SK-N-SH treated with all-trans-retinoic acid at 6 μM for 48 hours (cell line): ENCODE measurements at regions not wholly inside any gene's neighbourhood (a gene's known extent, or its start where the extent isn't known, plus 50 kb on each side); places are given as distances from the start of the nearest gene placed in this dataset.

ENCODE experiments used
- ATAC-seq: fragments of 200-7000 bp; cut with Tn5 transposase; 3 replicates; pipeline ENCODE4 v1.9.1; 2020; ENCODE audit warnings: mild to moderate bottlenecking, moderate library complexity
- ARNTL ChIP-seq: fragments of 450-650 bp; formaldehyde crosslinking; IDR thresholded peaks from 2 replicates; pipeline ENCODE4 v1.5.0; 2020; ENCODE audit warnings: low read depth, mild to moderate bottlenecking, moderate library complexity, borderline replicate concordance
- BACH2 ChIP-seq: fragments of 250-450 bp; sonication (Bioruptor Pico); IDR thresholded peaks from 2 replicates; pipeline ENCODE4 v1.9.0; 2021; ENCODE audit warnings: mild to moderate bottlenecking, borderline replicate concordance
- ESRRG ChIP-seq: fragments of 250-450 bp; sonication (Bioruptor Pico); IDR thresholded peaks from 2 replicates; pipeline ENCODE4 v1.6.1; 2021; ENCODE audit warnings: mild to moderate bottlenecking
- GLIS3 ChIP-seq: fragments of 250-450 bp; sonication (Bioruptor Pico); IDR thresholded peaks from 2 replicates; pipeline ENCODE4 v1.5.0; 2020; ENCODE audit warnings: mild to moderate bottlenecking, moderate library complexity
- ISL1 ChIP-seq: fragments of 250-450 bp; sonication (Bioruptor Pico); IDR thresholded peaks from 2 replicates; pipeline ENCODE4 v2.1.2; 2022; ENCODE audit warnings: mild to moderate bottlenecking, moderate library complexity
- OSR1 ChIP-seq: fragments of 250-450 bp; sonication (Bioruptor Pico); IDR thresholded peaks from 2 replicates; pipeline ENCODE4 v1.8.0; 2022; ENCODE audit warnings: moderate library complexity, mild to moderate bottlenecking, inconsistent platforms
- PPARA ChIP-seq: fragments of 250-450 bp; sonication (Bioruptor Pico); IDR thresholded peaks from 2 replicates; pipeline ENCODE4 v1.5.0; 2020; ENCODE audit warnings: mild to moderate bottlenecking, borderline replicate concordance
- RARB ChIP-seq: fragments of 250-450 bp; sonication (Bioruptor Pico); IDR thresholded peaks from 2 replicates; pipeline ENCODE4 v1.8.0; 2021; ENCODE audit warnings: mild to moderate bottlenecking, moderate library complexity
- TCF4 ChIP-seq: fragments of 250-450 bp; sonication (Bioruptor Pico); IDR thresholded peaks from 2 replicates; pipeline ENCODE4 v1.8.0; 2021; ENCODE audit warnings: mild to moderate bottlenecking, moderate library complexity, borderline replicate concordance
- ZC3H10 ChIP-seq: fragments of 250-450 bp; sonication (Bioruptor Pico); IDR thresholded peaks from 2 replicates; pipeline ENCODE4 v1.5.1; 2021; ENCODE audit warnings: mild to moderate bottlenecking, moderate library complexity
- ZFP3 ChIP-seq: fragments of 250-450 bp; sonication (Bioruptor Pico); IDR thresholded peaks from 2 replicates; pipeline ENCODE4 v1.5.0; 2020; ENCODE audit warnings: mild to moderate bottlenecking, moderate library complexity
- ZFP30 ChIP-seq: fragments of 450-650 bp; formaldehyde crosslinking; IDR thresholded peaks from 2 replicates; pipeline ENCODE4 v1.5.0; 2022; ENCODE audit warnings: mild to moderate bottlenecking, moderate library complexity
- ZNF565 ChIP-seq: fragments of 450-650 bp; formaldehyde crosslinking; conservative IDR thresholded peaks from 2 replicates; pipeline ENCODE4 v1.5.0; 2020; ENCODE audit warnings: low read depth, mild to moderate bottlenecking, moderate library complexity
- ZNF70 ChIP-seq: fragments of 450-650 bp; formaldehyde crosslinking; IDR thresholded peaks from 2 replicates; pipeline ENCODE4 v1.5.0; 2020; ENCODE audit warnings: mild to moderate bottlenecking, moderate library complexity
- TF ChIP-seq, protein P1 (sequence below): fragments of 250-450 bp; sonication (Bioruptor Pico); IDR thresholded peaks from 2 replicates; pipeline ENCODE4 v1.5.1; 2021; ENCODE audit warnings: mild to moderate bottlenecking, moderate library complexity
- TF ChIP-seq, protein P2 (sequence below): fragments of 250-450 bp; sonication (Bioruptor Pico); IDR thresholded peaks from 2 replicates; pipeline ENCODE4 v1.5.1; 2020; ENCODE audit warnings: low read depth, mild to moderate bottlenecking, moderate library complexity
- TF ChIP-seq, protein P3 (sequence below): fragments of 250-450 bp; sonication (Bioruptor Pico); IDR thresholded peaks from 2 replicates; pipeline ENCODE4 v1.5.0; 2020; ENCODE audit warnings: mild to moderate bottlenecking, moderate library complexity
- TF ChIP-seq, protein P4 (sequence below): fragments of 250-450 bp; sonication (Bioruptor Pico); IDR thresholded peaks from 2 replicates; pipeline ENCODE4 v1.8.0; 2021; ENCODE audit warnings: low read depth, mild to moderate bottlenecking, moderate library complexity, borderline replicate concordance

DNA sequence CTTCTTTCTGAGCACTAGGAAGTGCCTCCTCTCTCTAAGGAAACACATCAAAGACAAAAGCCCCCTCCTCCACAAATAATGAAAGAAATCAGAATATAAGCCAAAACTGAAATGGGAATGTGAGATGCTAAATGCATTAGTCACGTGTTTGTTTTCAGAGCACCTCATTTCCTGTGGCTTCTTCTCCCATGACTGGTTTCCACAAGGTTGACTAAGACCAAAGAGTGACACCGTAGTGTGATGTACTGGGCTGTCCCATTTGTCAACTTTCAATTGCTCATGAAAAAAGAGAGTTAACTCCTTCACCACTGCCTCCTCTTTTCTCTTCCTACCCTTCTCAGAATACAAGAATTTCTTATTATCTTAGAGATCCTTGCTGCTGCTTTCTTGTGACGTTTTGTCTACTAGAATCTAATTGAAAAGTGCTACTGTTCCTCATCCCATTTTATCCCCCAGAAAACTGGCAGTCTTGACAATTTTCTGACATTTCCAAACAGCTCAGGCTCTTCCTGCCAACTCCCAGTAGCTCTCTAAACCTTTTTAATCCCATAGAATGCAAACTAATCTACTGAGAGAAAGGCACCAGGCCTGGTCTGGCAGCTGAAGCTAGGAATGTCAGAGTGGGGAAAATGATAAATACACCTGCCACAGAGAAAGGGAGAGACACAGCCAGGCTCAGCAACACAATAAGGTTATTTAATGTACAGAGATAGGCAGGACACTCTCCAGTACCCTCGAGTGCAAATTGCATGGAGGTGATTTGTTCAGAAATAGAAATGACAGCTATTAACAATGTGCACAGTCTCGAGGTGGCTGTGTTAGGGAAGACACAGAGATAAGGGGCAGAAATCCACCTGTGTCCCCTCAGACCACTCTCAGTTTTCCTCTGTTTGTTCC, 671.7 kb upstream of the NRSN1 start:
- TF ChIP-seq ZNF70 (CRISPR knock-in tag) = no peak
- no peak for TF ChIP-seq PPARA (CRISPR knock-in tag)
- TF ChIP-seq, protein P1, sequence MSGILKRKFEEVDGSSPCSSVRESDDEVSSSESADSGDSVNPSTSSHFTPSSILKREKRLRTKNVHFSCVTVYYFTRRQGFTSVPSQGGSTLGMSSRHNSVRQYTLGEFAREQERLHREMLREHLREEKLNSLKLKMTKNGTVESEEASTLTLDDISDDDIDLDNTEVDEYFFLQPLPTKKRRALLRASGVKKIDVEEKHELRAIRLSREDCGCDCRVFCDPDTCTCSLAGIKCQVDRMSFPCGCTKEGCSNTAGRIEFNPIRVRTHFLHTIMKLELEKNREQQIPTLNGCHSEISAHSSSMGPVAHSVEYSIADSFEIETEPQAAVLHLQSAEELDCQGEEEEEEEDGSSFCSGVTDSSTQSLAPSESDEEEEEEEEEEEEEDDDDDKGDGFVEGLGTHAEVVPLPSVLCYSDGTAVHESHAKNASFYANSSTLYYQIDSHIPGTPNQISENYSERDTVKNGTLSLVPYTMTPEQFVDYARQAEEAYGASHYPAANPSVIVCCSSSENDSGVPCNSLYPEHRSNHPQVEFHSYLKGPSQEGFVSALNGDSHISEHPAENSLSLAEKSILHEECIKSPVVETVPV (CRISPR knock-in tag) = no peak
- TF ChIP-seq, protein P2, sequence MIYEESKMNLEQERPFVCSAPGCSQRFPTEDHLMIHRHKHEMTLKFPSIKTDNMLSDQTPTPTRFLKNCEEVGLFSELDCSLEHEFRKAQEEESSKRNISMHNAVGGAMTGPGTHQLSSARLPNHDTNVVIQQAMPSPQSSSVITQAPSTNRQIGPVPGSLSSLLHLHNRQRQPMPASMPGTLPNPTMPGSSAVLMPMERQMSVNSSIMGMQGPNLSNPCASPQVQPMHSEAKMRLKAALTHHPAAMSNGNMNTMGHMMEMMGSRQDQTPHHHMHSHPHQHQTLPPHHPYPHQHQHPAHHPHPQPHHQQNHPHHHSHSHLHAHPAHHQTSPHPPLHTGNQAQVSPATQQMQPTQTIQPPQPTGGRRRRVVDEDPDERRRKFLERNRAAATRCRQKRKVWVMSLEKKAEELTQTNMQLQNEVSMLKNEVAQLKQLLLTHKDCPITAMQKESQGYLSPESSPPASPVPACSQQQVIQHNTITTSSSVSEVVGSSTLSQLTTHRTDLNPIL = no peak
- TF ChIP-seq ZFP30 (CRISPR knock-in tag) = no peak
- no peak for TF ChIP-seq ESRRG (CRISPR knock-in tag)
- TF ChIP-seq ZFP3 (CRISPR knock-in tag) = no peak
- TF ChIP-seq, all 23 proteins: peak for 0
- no peak for ATAC-seq

DNA sequence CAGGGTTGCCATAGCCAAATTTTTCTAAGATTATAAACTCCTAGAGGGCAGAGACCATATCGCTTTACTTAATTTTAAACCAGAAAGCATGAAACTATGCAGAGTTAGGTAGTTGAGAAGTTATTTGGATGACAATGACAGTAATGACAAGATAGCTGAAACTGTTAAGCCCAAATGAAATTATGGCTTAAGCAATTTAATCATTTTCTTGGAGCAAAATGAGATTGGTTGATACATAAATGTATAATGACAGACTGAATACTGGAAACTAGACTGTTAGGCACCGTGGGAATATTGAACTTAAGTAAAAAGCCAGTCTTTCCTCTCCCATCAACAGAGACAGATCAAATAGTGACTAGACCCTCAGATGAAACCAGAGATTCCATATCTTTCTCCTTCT, 670.3 kb upstream of the NRSN1 start:
- no peak for ATAC-seq

DNA sequence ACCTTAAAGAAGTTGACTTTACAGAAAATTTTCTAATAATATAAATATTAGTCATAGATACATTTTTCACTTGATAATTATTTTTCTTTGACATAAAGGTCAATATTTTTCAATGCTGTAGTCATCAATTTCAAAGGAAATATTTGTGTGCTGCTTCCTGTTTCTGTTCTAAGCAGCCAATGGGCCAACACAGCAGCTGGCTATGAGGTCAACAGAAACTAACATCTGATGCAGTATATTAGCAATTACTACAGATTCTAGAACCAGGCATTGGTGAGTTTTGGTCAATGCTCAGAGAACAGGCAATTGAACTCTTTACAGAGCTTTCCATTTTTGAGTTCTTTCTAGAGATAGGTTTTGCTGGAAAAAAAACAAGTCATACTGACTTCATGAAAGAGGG, 669.6 kb upstream of the NRSN1 start:
- TF ChIP-seq ESRRG (CRISPR knock-in tag) (no peak), TCF4 (CRISPR knock-in tag) (no peak), ARNTL (CRISPR knock-in tag) (no peak), ZC3H10 (CRISPR knock-in tag) (no peak), ZNF565 (no peak), GLIS3 (CRISPR knock-in tag) (no peak)
- no peak for ATAC-seq

More for the DNA sequence above, 670.3 kb upstream of the NRSN1 start:
- TF ChIP-seq TCF4 (CRISPR knock-in tag) = peak; percentile 47; the same call in 1 of the 2 replicates
- TF ChIP-seq, protein P3, sequence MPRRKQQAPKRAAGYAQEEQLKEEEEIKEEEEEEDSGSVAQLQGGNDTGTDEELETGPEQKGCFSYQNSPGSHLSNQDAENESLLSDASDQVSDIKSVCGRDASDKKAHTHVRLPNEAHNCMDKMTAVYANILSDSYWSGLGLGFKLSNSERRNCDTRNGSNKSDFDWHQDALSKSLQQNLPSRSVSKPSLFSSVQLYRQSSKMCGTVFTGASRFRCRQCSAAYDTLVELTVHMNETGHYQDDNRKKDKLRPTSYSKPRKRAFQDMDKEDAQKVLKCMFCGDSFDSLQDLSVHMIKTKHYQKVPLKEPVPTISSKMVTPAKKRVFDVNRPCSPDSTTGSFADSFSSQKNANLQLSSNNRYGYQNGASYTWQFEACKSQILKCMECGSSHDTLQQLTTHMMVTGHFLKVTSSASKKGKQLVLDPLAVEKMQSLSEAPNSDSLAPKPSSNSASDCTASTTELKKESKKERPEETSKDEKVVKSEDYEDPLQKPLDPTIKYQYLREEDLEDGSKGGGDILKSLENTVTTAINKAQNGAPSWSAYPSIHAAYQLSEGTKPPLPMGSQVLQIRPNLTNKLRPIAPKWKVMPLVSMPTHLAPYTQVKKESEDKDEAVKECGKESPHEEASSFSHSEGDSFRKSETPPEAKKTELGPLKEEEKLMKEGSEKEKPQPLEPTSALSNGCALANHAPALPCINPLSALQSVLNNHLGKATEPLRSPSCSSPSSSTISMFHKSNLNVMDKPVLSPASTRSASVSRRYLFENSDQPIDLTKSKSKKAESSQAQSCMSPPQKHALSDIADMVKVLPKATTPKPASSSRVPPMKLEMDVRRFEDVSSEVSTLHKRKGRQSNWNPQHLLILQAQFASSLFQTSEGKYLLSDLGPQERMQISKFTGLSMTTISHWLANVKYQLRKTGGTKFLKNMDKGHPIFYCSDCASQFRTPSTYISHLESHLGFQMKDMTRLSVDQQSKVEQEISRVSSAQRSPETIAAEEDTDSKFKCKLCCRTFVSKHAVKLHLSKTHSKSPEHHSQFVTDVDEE = no peak
- TF ChIP-seq ZC3H10 (CRISPR knock-in tag) = 0 out of 2 replicates have a peak, but pooled peaks have one; percentile 24
- TF ChIP-seq ZFP3 (CRISPR knock-in tag) = no peak
- no peak for TF ChIP-seq ZNF70 (CRISPR knock-in tag)
- TF ChIP-seq RARB (CRISPR knock-in tag) = no peak
- no peak for TF ChIP-seq BACH2 (CRISPR knock-in tag)
- TF ChIP-seq ARNTL (CRISPR knock-in tag) = no peak
- TF ChIP-seq, protein P2 = 0 out of 2 replicates have a peak, but pooled peaks have one; percentile 18
- TF ChIP-seq ESRRG (CRISPR knock-in tag) = no peak
- TF ChIP-seq OSR1 (CRISPR knock-in tag) = no peak
- TF ChIP-seq ISL1 (CRISPR knock-in tag) = peak; percentile 80
- TF ChIP-seq, protein P4, sequence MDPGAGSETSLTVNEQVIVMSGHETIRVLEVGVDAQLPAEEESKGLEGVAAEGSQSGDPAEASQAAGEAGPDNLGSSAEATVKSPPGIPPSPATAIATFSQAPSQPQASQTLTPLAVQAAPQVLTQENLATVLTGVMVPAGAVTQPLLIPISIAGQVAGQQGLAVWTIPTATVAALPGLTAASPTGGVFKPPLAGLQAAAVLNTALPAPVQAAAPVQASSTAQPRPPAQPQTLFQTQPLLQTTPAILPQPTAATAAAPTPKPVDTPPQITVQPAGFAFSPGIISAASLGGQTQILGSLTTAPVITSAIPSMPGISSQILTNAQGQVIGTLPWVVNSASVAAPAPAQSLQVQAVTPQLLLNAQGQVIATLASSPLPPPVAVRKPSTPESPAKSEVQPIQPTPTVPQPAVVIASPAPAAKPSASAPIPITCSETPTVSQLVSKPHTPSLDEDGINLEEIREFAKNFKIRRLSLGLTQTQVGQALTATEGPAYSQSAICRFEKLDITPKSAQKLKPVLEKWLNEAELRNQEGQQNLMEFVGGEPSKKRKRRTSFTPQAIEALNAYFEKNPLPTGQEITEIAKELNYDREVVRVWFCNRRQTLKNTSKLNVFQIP (CRISPR knock-in tag) = no peak

DNA sequence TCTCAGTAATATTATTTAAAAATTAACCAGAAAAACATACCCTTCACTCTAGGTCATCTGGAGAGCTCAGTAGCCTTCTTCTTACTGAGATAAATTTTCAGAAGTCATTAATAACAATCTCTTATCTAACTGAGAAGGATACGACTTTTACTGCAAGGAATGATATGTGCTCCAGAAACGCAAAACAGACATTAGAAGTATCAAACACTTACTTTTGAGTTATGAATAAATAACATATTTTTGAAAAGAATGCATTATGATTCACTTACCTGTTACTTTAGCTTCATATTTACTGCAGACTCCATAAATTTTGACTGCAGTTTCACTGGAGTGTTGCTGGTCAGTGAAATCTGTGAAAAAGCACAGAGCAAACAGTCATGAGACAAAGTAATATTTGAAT, 668.7 kb upstream of the NRSN1 start:
- no peak for TF ChIP-seq ZNF565
- 0 out of 2 replicates have a peak, but pooled peaks have one; percentile 22 for TF ChIP-seq ESRRG (CRISPR knock-in tag)
- TF ChIP-seq ISL1 (CRISPR knock-in tag) = peak; percentile 98
- no peak for TF ChIP-seq BACH2 (CRISPR knock-in tag)
- TF ChIP-seq, protein P2 = 0 out of 2 replicates have a peak, but pooled peaks have one; percentile 55
- TF ChIP-seq ZFP3 (CRISPR knock-in tag) = no peak
- no peak for ATAC-seq
